RKO (cell line): ENCODE measurements at regions not wholly inside any gene's neighbourhood (a gene's known extent, or its start where the extent isn't known, plus 50 kb on each side); places are given as distances from the start of the nearest gene placed in this dataset.

Experiments used
- DNase-seq: peaks from one replicate; pipeline ENCODE4 v3.0.0-alpha.2; 2016; ENCODE audit warnings: low spot score

- DNase-seq = no peak
These were observed 197.7 kb upstream of the CIBAR2 start for GRCh38 chr16:85309656-85310587.

GRCh38 chr16:85310868-85311585 lies 198.8 kb upstream of the CIBAR2 start:
- no peak for DNase-seq

GRCh38 chr16:85311741-85312140 lies 199.5 kb upstream of the CIBAR2 start:
- no peak for DNase-seq

- DNase-seq = no peak
These were observed 199.9 kb upstream of the CIBAR2 start for GRCh38 chr16:85312174-85312573.

GRCh38 chr16:85312642-85313525 lies 200.6 kb upstream of the CIBAR2 start:
- DNase-seq = no peak

- no peak for DNase-seq
These were observed 201.4 kb upstream of the CIBAR2 start for GRCh38 chr16:85313526-85314301.

GRCh38 chr16:85314512-85314971 lies 202.3 kb upstream of the CIBAR2 start:
- DNase-seq = no peak

GRCh38 chr16:85315866-85316265 lies 203.6 kb upstream of the CIBAR2 start:
- DNase-seq = no peak

GRCh38 chr16:85316321-85316919 lies 204.1 kb upstream of the CIBAR2 start:
- peak; percentile 12 for DNase-seq

- no peak for DNase-seq
These were observed 204.7 kb upstream of the CIBAR2 start for GRCh38 chr16:85316944-85317343.

GRCh38 chr16:85317704-85318103 lies 205.4 kb upstream of the CIBAR2 start:
- no peak for DNase-seq

- DNase-seq = no peak
These were observed 207.1 kb upstream of the CIBAR2 start for GRCh38 chr16:85319208-85319983.

GRCh38 chr16:85319984-85320440 lies 207.7 kb upstream of the CIBAR2 start:
- no peak for DNase-seq

- DNase-seq = no peak
These were observed 208.6 kb upstream of the CIBAR2 start for GRCh38 chr16:85320677-85321385.

GRCh38 chr16:85321509-85322271 lies 209.4 kb upstream of the CIBAR2 start:
- no peak for DNase-seq

GRCh38 chr16:85323230-85323960 lies 211.1 kb upstream of the CIBAR2 start:
- no peak for DNase-seq

GRCh38 chr16:85323961-85324253 lies 211.6 kb upstream of the CIBAR2 start:
- DNase-seq = no peak

- DNase-seq = no peak
These were observed 212.2 kb upstream of the CIBAR2 start for GRCh38 chr16:85324488-85324887.
